Limb (tissue), 2 donors: ENCODE measurements at regions not wholly inside any gene's neighbourhood (a gene's known extent, or its start where the extent isn't known, plus 50 kb on each side); places are given as distances from the start of the nearest gene placed in this dataset.

Experiments used
- DNase-seq, 2 donors: peaks; one replicate each; pipeline ENCODE4 v3.0.0-alpha.2; 2016; ENCODE audit errors: extremely low spot score in 2 of 2

GRCh38 chr3:19093084-19093483 is 55.2 kb upstream of the KCNH8 start:
- no peak for DNase-seq

GRCh38 chr3:19077388-19077787 is 70.9 kb upstream of the KCNH8 start:
- no peak for DNase-seq

- no peak for DNase-seq
These were observed 73.3 kb upstream of the KCNH8 start for GRCh38 chr3:19075037-19075436.

GRCh38 chr3:19074257-19074900 is 73.9 kb upstream of the KCNH8 start:
- no peak for DNase-seq

GRCh38 chr3:19073341-19074105 is 74.8 kb upstream of the KCNH8 start:
- DNase-seq: no peak

- no peak for DNase-seq
These were observed 78.0 kb upstream of the KCNH8 start for GRCh38 chr3:19070325-19070724.

- DNase-seq: peak in 1 of 2 donors; percentile 26
These were observed 83.3 kb upstream of the KCNH8 start for GRCh38 chr3:19065027-19065426.

- no peak for DNase-seq
These were observed 84.4 kb upstream of the KCNH8 start for GRCh38 chr3:19063936-19064335.

- no peak for DNase-seq
These were observed 87.9 kb upstream of the KCNH8 start for GRCh38 chr3:19060404-19060803.

GRCh38 chr3:19052874-19053273 is 95.4 kb upstream of the KCNH8 start:
- no peak for DNase-seq

- no peak for DNase-seq
These were observed 101.9 kb upstream of the KCNH8 start for GRCh38 chr3:19046440-19046839.

GRCh38 chr3:19030522-19030839 is 117.8 kb upstream of the KCNH8 start:
- no peak for DNase-seq

- no peak for DNase-seq
These were observed 118.3 kb upstream of the KCNH8 start for GRCh38 chr3:19029837-19030521.

- no peak for DNase-seq
These were observed 122.9 kb upstream of the KCNH8 start for GRCh38 chr3:19025441-19025840.

GRCh38 chr3:19022546-19022945 is 125.8 kb upstream of the KCNH8 start:
- no peak for DNase-seq

- DNase-seq: no peak
These were observed 131.5 kb upstream of the KCNH8 start for GRCh38 chr3:19016851-19017250.

GRCh38 chr3:19013879-19014278 is 134.4 kb upstream of the KCNH8 start:
- no peak for DNase-seq

- DNase-seq: no peak
These were observed 135.5 kb upstream of the KCNH8 start for GRCh38 chr3:19012846-19013245.

GRCh38 chr3:19002606-19003005 is 145.7 kb upstream of the KCNH8 start:
- DNase-seq: peak in 1 of 2 donors; percentile 30

- DNase-seq: no peak
These were observed 150.2 kb upstream of the KCNH8 start for GRCh38 chr3:18998069-18998468.

GRCh38 chr3:18992709-18993108 is 155.6 kb upstream of the KCNH8 start:
- no peak for DNase-seq

GRCh38 chr3:18989237-18989795 is 159.0 kb upstream of the KCNH8 start:
- no peak for DNase-seq
